ENCODE measurements at regions not wholly inside any gene's neighbourhood (a gene's known extent, or its start where the extent isn't known, plus 50 kb on each side); places are given as distances from the start of the nearest gene placed in this dataset.

- H3K27ac ChIP-seq, result no peak overlapping the region
- H3K4me1 ChIP-seq, result no peaks in the 10 kb centered on the region
- intact Hi-C loops (cut with DNase I), result no loop called here
- H3K4me3 ChIP-seq, result no peak overlapping the region
- DNase-seq (no peak), ATAC-seq (no peak)
- no peaks in the 10 kb centered on the region for H3K27me3 ChIP-seq (ENCODE audit: low read depth)
- TF ChIP-seq CTCF (IDR thresholded peaks at IDR 0.05), result no peak
- H3K36me3 ChIP-seq, result no peaks in the 10 kb centered on the region
- H3K9me3 ChIP-seq, result no peaks in the 10 kb centered on the region
Observed at GRCh38 chr12:84807249-84807648, 105.3 kb downstream of the SLC6A15 start.

- H3K27ac ChIP-seq, result no peak overlapping the region
- no peaks in the 10 kb centered on the region for H3K36me3 ChIP-seq
- intact Hi-C loops (cut with DNase I), result no loop called here
- H3K4me3 ChIP-seq, result no peak overlapping the region
- no peaks in the 10 kb centered on the region for H3K4me1 ChIP-seq
- ATAC-seq (no peak), DNase-seq (no peak)
- H3K9me3 ChIP-seq, result no peaks in the 10 kb centered on the region
- H3K27me3 ChIP-seq (ENCODE audit: low read depth), result no peaks in the 10 kb centered on the region
- TF ChIP-seq CTCF (IDR thresholded peaks at IDR 0.05), result no peak
Observed at GRCh38 chr12:84805474-84805858, 107.1 kb downstream of the SLC6A15 start.

- Histone ChIP-seq H3K36me3 (no peaks in the 10 kb centered on the region), H3K9me3 (no peaks in the 10 kb centered on the region), H3K4me1 (no peaks in the 10 kb centered on the region), H3K4me3 (no peak overlapping the region), H3K27me3 (ENCODE audit: low read depth) (no peaks in the 10 kb centered on the region), H3K27ac (no peak overlapping the region)
- TF ChIP-seq CTCF (IDR thresholded peaks at IDR 0.05), result no peak
- intact Hi-C loops (cut with DNase I), result no loop called here
- DNase-seq (no peak), ATAC-seq (no peak)
Observed at GRCh38 chr12:84804691-84805473, 107.7 kb downstream of the SLC6A15 start.

- H3K4me1 ChIP-seq, result no peaks in the 10 kb centered on the region
- no peak overlapping the region for H3K4me3 ChIP-seq
- H3K27ac ChIP-seq, result no peak overlapping the region
- intact Hi-C loops (cut with DNase I), result no loop called here
- DNase-seq (no peak), ATAC-seq (no peak)
- no peak for TF ChIP-seq CTCF (IDR thresholded peaks at IDR 0.05)
- H3K27me3 ChIP-seq (ENCODE audit: low read depth), result no peaks in the 10 kb centered on the region
- H3K9me3 ChIP-seq, result no peaks in the 10 kb centered on the region
- no peaks in the 10 kb centered on the region for H3K36me3 ChIP-seq
Observed at GRCh38 chr12:84803661-84804060, 108.9 kb downstream of the SLC6A15 start.

- H3K9me3 ChIP-seq, result no peaks in the 10 kb centered on the region
- H3K36me3 ChIP-seq, result no peaks in the 10 kb centered on the region
- no peak overlapping the region for H3K4me3 ChIP-seq
- TF ChIP-seq CTCF (IDR thresholded peaks at IDR 0.05), result no peak
- no peak overlapping the region for H3K27ac ChIP-seq
- ATAC-seq, result no peak
- H3K4me1 ChIP-seq, result no peaks in the 10 kb centered on the region
- intact Hi-C loops (cut with DNase I), result no loop called here
- DNase-seq, result no peak
- H3K27me3 ChIP-seq (ENCODE audit: low read depth), result no peaks in the 10 kb centered on the region
Observed at GRCh38 chr12:84802161-84802560, 110.4 kb downstream of the SLC6A15 start.

Measured in lower lobe of right lung (tissue), 2 donors.